ENCODE measurements at regions not wholly inside any gene's neighbourhood (a gene's known extent, or its start where the extent isn't known, plus 50 kb on each side); places are given as distances from the start of the nearest gene placed in this dataset.

GRCh38 chr2:239870863-239871262 is 154.3 kb downstream of the NDUFA10 start (continued):
- TF ChIP-seq, protein P1, sequence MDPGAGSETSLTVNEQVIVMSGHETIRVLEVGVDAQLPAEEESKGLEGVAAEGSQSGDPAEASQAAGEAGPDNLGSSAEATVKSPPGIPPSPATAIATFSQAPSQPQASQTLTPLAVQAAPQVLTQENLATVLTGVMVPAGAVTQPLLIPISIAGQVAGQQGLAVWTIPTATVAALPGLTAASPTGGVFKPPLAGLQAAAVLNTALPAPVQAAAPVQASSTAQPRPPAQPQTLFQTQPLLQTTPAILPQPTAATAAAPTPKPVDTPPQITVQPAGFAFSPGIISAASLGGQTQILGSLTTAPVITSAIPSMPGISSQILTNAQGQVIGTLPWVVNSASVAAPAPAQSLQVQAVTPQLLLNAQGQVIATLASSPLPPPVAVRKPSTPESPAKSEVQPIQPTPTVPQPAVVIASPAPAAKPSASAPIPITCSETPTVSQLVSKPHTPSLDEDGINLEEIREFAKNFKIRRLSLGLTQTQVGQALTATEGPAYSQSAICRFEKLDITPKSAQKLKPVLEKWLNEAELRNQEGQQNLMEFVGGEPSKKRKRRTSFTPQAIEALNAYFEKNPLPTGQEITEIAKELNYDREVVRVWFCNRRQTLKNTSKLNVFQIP (CRISPR knock-in tag; IDR thresholded peaks at IDR 0.05; ENCODE audit: borderline replicate concordance, low read depth): no peak

- no peak for ATAC-seq
- TF ChIP-seq ZNF8 (CRISPR knock-in tag; IDR thresholded peaks at IDR 0.05): no peak
- no peak for TF ChIP-seq ZNF70 (CRISPR knock-in tag; IDR thresholded peaks at IDR 0.05)
- TF ChIP-seq ZFP30 (CRISPR knock-in tag; IDR thresholded peaks at IDR 0.05): no peak
- TF ChIP-seq OSR1 (CRISPR knock-in tag; IDR thresholded peaks at IDR 0.05): no peak
- TF ChIP-seq ESRRG (CRISPR knock-in tag; IDR thresholded peaks at IDR 0.05): no peak
- no peak for TF ChIP-seq PPARA (CRISPR knock-in tag; IDR thresholded peaks at IDR 0.05; ENCODE audit: borderline replicate concordance)
- TF ChIP-seq TCF4 (CRISPR knock-in tag; IDR thresholded peaks at IDR 0.05; ENCODE audit: borderline replicate concordance): no peak
- no peak for TF ChIP-seq CREB5 (CRISPR knock-in tag; IDR thresholded peaks at IDR 0.05; ENCODE audit: low read depth)
- TF ChIP-seq, protein P2, sequence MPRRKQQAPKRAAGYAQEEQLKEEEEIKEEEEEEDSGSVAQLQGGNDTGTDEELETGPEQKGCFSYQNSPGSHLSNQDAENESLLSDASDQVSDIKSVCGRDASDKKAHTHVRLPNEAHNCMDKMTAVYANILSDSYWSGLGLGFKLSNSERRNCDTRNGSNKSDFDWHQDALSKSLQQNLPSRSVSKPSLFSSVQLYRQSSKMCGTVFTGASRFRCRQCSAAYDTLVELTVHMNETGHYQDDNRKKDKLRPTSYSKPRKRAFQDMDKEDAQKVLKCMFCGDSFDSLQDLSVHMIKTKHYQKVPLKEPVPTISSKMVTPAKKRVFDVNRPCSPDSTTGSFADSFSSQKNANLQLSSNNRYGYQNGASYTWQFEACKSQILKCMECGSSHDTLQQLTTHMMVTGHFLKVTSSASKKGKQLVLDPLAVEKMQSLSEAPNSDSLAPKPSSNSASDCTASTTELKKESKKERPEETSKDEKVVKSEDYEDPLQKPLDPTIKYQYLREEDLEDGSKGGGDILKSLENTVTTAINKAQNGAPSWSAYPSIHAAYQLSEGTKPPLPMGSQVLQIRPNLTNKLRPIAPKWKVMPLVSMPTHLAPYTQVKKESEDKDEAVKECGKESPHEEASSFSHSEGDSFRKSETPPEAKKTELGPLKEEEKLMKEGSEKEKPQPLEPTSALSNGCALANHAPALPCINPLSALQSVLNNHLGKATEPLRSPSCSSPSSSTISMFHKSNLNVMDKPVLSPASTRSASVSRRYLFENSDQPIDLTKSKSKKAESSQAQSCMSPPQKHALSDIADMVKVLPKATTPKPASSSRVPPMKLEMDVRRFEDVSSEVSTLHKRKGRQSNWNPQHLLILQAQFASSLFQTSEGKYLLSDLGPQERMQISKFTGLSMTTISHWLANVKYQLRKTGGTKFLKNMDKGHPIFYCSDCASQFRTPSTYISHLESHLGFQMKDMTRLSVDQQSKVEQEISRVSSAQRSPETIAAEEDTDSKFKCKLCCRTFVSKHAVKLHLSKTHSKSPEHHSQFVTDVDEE (CRISPR knock-in tag; IDR thresholded peaks at IDR 0.05): no peak
- TF ChIP-seq, protein P3, sequence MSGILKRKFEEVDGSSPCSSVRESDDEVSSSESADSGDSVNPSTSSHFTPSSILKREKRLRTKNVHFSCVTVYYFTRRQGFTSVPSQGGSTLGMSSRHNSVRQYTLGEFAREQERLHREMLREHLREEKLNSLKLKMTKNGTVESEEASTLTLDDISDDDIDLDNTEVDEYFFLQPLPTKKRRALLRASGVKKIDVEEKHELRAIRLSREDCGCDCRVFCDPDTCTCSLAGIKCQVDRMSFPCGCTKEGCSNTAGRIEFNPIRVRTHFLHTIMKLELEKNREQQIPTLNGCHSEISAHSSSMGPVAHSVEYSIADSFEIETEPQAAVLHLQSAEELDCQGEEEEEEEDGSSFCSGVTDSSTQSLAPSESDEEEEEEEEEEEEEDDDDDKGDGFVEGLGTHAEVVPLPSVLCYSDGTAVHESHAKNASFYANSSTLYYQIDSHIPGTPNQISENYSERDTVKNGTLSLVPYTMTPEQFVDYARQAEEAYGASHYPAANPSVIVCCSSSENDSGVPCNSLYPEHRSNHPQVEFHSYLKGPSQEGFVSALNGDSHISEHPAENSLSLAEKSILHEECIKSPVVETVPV (CRISPR knock-in tag; IDR thresholded peaks at IDR 0.05): no peak
- TF ChIP-seq PATZ1 (CRISPR knock-in tag; IDR thresholded peaks at IDR 0.05; ENCODE audit: borderline replicate concordance): no peak
- TF ChIP-seq ARNTL (CRISPR knock-in tag; IDR thresholded peaks at IDR 0.05; ENCODE audit: borderline replicate concordance, low read depth): no peak
- no peak for TF ChIP-seq RARB (CRISPR knock-in tag; IDR thresholded peaks at IDR 0.05)
- no peak for TF ChIP-seq ZC3H10 (CRISPR knock-in tag; IDR thresholded peaks at IDR 0.05)
- no peak for TF ChIP-seq BACH2 (CRISPR knock-in tag; IDR thresholded peaks at IDR 0.05; ENCODE audit: borderline replicate concordance)
- TF ChIP-seq SNAI2 (CRISPR knock-in tag; IDR thresholded peaks at IDR 0.05): no peak
- TF ChIP-seq ZNF565 (CRISPR knock-in tag; conservative IDR thresholded peaks at IDR 0.05; ENCODE audit: low read depth): no peak
- TF ChIP-seq, protein P1 (CRISPR knock-in tag; IDR thresholded peaks at IDR 0.05; ENCODE audit: borderline replicate concordance, low read depth): no peak
- no peak for TF ChIP-seq CSDC2 (CRISPR knock-in tag; IDR thresholded peaks at IDR 0.05)
- no peak for TF ChIP-seq TOX (CRISPR knock-in tag; IDR thresholded peaks at IDR 0.05; ENCODE audit: borderline replicate concordance)
Measured at GRCh38 chr2:239870276-239870675, 154.9 kb downstream of the NDUFA10 start.
